Superior temporal gyrus (tissue), 1 donor: ENCODE measurements at regions not wholly inside any gene's neighbourhood (a gene's known extent, or its start where the extent isn't known, plus 50 kb on each side); places are given as distances from the start of the nearest gene placed in this dataset.

Source experiments
- DNase-seq: peaks from one replicate; pipeline ENCODE4 v3.0.0-alpha.2; 2016; ENCODE audit errors: extremely low spot score

- DNase-seq: no peak
Measured at GRCh38 chr2:5915881-5916310, 223.7 kb downstream of the SOX11 start.

- no peak for DNase-seq
Measured at GRCh38 chr2:5921081-5921642, 229.0 kb downstream of the SOX11 start.

- no peak for DNase-seq
Measured at GRCh38 chr2:5923957-5924945, 232.1 kb downstream of the SOX11 start.

GRCh38 chr2:5925604-5926003, 233.4 kb downstream of the SOX11 start:
- DNase-seq: peak; percentile 32

- DNase-seq: peak; percentile 60
Measured at GRCh38 chr2:5926871-5927512, 234.8 kb downstream of the SOX11 start.

- peak; percentile 92 for DNase-seq
Measured at GRCh38 chr2:5932556-5933469, 240.6 kb downstream of the SOX11 start.

- DNase-seq: peak; percentile 73
Measured at GRCh38 chr2:5933669-5934068, 241.5 kb downstream of the SOX11 start.

- no peak for DNase-seq
Measured at GRCh38 chr2:5937321-5937720, 245.1 kb downstream of the SOX11 start.

GRCh38 chr2:5937851-5938565, 245.8 kb downstream of the SOX11 start:
- DNase-seq: no peak

GRCh38 chr2:5938566-5938896, 246.3 kb downstream of the SOX11 start:
- DNase-seq: no peak

GRCh38 chr2:5939553-5939952, 247.4 kb downstream of the SOX11 start:
- no peak for DNase-seq

GRCh38 chr2:5940596-5941535, 248.7 kb downstream of the SOX11 start:
- no peak for DNase-seq

- no peak for DNase-seq
Measured at GRCh38 chr2:5942204-5942603, 250.0 kb downstream of the SOX11 start.

- DNase-seq: no peak
Measured at GRCh38 chr2:5945742-5946141, 253.6 kb downstream of the SOX11 start.

GRCh38 chr2:5946225-5947115, 254.3 kb downstream of the SOX11 start:
- DNase-seq: no peak

- no peak for DNase-seq
Measured at GRCh38 chr2:5950736-5951135, 258.6 kb downstream of the SOX11 start.

GRCh38 chr2:5951471-5951870, 259.3 kb downstream of the SOX11 start:
- no peak for DNase-seq

- DNase-seq: no peak
Measured at GRCh38 chr2:5953525-5953924, 261.3 kb downstream of the SOX11 start.

GRCh38 chr2:5954509-5954908, 262.3 kb downstream of the SOX11 start:
- DNase-seq: peak; percentile 57
